OCI-LY1 (cell line): ENCODE measurements at regions not wholly inside any gene's neighbourhood (a gene's known extent, or its start where the extent isn't known, plus 50 kb on each side); places are given as distances from the start of the nearest gene placed in this dataset.

Experiments
- H2AFZ ChIP-seq: fragments of 200-600 bp; sonication (generic), shearing (Covaris generic); 2 replicates; pipeline ENCODE4 v1.6.0; 2014; ENCODE audit warnings: antibody characterized with exemption, mild to moderate bottlenecking, low read length
- H3F3A ChIP-seq: fragments of 200-600 bp; sonication (generic), shearing (Covaris generic); 2 replicates; pipeline ENCODE4 v1.6.0; 2014; ENCODE audit warnings: mild to moderate bottlenecking, antibody characterized with exemption, low read length, moderate library complexity; ENCODE audit not compliant: insufficient read depth
- H3K27ac ChIP-seq: fragments of 200-600 bp; sonication (generic); 2 replicates; pipeline ENCODE4 v1.5.1; 2014; ENCODE audit warnings: low read length, mixed run types, mild to moderate bottlenecking, low read depth; ENCODE audit not compliant: poor library complexity, severe bottlenecking
- H3K27me3 ChIP-seq: fragments of 200-600 bp; sonication (generic); 2 replicates; pipeline ENCODE4 v1.6.0; 2014; ENCODE audit warnings: antibody characterized with exemption, mild to moderate bottlenecking, low read length, moderate library complexity; ENCODE audit not compliant: insufficient read depth
- H3K36me3 ChIP-seq: fragments of 200-600 bp; sonication (generic); 2 replicates; pipeline ENCODE4 v1.6.1; 2014; ENCODE audit warnings: mild to moderate bottlenecking, antibody characterized with exemption, low read length, moderate library complexity, mixed read lengths; ENCODE audit not compliant: insufficient read depth
- H3K4me1 ChIP-seq: fragments of 200-600 bp; sonication (generic); 2 replicates; pipeline ENCODE4 v1.5.1; 2014; ENCODE audit warnings: mild to moderate bottlenecking, low read length, moderate library complexity; ENCODE audit not compliant: insufficient read depth, severe bottlenecking
- H3K4me2 ChIP-seq: fragments of 200-600 bp; sonication (generic), shearing (Covaris generic); 2 replicates; pipeline ENCODE4 v1.6.1; 2014; ENCODE audit warnings: low read length
- H3K4me3 ChIP-seq: fragments of 200-600 bp; sonication (generic); 2 replicates; pipeline ENCODE4 v1.5.1; 2014; ENCODE audit warnings: low read length, low read depth, mild to moderate bottlenecking, mixed read lengths; ENCODE audit not compliant: poor library complexity, severe bottlenecking
- H3K79me2 ChIP-seq: fragments of 200-600 bp; shearing (Covaris generic); 2 replicates; pipeline ENCODE4 v1.6.1; 2016; ENCODE audit warnings: mixed run types, low read length, mixed read lengths; ENCODE audit not compliant: insufficient read depth
- H3K9ac ChIP-seq: fragments of 200-600 bp; sonication (generic), shearing (Covaris generic); 2 replicates; pipeline ENCODE4 v1.6.1; 2014; ENCODE audit warnings: mild to moderate bottlenecking, low read length, mixed read lengths
- H3K9me2 ChIP-seq: fragments of 200-600 bp; sonication (generic), shearing (Covaris generic); 2 replicates; pipeline ENCODE4 v1.6.1; 2014; ENCODE audit warnings: low read depth, mild to moderate bottlenecking, low read length, mixed read lengths
- H3K9me3 ChIP-seq: fragments of 200-600 bp; shearing (Covaris generic); 2 replicates; pipeline ENCODE4 v1.6.1; 2014; ENCODE audit warnings: low read length, mixed read lengths
- H4K20me1 ChIP-seq: fragments of 200-600 bp; sonication (generic), shearing (Covaris generic); 2 replicates; pipeline ENCODE4 v1.6.0; 2016; ENCODE audit warnings: mild to moderate bottlenecking, low read length; ENCODE audit not compliant: insufficient read depth
- EZH2 ChIP-seq: fragments of 200-600 bp; sonication (generic), shearing (Covaris generic); IDR thresholded peaks from 2 replicates; pipeline ENCODE4 v1.8.0; 2017; ENCODE audit warnings: borderline replicate concordance, mixed run types, mild to moderate bottlenecking, antibody characterized with exemption, low read length, moderate library complexity, mixed read lengths
- TF ChIP-seq, protein P1 (sequence below): fragments of 200-600 bp; sonication (generic), shearing (Covaris generic); IDR thresholded peaks from 2 replicates; pipeline ENCODE4 v1.5.1; 2017; ENCODE audit warnings: mild to moderate bottlenecking, antibody characterized with exemption, low read length, moderate library complexity, mixed read lengths

DNA sequence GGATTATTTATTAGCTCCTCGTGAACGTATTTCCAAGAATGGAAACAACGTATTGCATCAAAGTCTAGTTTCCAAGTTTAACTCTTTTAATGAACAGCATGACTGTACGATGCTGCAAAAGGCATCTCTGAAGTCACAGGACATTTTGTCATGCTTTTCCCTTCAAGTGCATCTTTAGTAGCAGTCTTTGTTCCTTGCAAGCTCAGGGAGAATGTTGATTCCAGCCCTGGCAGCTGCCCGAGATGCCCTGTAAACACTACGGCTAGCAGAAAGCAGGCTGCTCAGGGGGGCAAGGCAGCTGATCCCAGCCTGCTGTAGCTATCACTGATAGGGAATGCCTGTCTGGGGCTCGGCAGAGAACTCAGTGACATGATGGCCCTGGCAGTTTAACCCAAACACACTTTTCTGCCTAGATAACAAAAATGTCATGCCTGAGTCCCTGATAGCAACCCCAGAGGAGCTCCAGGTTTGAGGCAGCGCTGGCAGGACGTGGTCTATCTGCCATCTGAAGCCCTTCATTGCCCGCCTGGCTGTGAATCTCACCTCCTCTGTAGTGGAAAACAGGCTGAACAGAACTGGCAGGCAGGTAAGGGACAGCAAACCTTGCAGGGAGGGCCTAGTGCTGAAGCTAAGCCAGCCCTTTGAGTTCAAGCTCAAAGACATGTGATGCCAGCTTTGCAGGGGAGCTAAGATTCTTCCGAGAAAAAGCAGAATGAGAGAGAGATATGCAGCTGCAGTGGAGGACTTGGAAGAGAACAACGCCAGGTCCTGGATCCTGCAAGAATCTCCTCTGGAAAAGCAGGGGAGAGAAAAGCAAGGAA, 264.6 kb downstream of the SNX10 start:
- H3F3A ChIP-seq = no peaks in the 10 kb centered on the region
- H3K36me3 ChIP-seq = no peaks in the 10 kb centered on the region
- H3K4me1 ChIP-seq = no peaks in the 10 kb centered on the region
- no peak overlapping the region for H3K9ac ChIP-seq
- H3K9me2 ChIP-seq = no peaks in the 10 kb centered on the region
- no peak overlapping the region for H2AFZ ChIP-seq
- H3K9me3 ChIP-seq = no peaks in the 10 kb centered on the region
- no peaks in the 10 kb centered on the region for H3K79me2 ChIP-seq
- H3K4me2 ChIP-seq = no peak overlapping the region
- TF ChIP-seq EZH2 = no peak
- TF ChIP-seq, protein P1, sequence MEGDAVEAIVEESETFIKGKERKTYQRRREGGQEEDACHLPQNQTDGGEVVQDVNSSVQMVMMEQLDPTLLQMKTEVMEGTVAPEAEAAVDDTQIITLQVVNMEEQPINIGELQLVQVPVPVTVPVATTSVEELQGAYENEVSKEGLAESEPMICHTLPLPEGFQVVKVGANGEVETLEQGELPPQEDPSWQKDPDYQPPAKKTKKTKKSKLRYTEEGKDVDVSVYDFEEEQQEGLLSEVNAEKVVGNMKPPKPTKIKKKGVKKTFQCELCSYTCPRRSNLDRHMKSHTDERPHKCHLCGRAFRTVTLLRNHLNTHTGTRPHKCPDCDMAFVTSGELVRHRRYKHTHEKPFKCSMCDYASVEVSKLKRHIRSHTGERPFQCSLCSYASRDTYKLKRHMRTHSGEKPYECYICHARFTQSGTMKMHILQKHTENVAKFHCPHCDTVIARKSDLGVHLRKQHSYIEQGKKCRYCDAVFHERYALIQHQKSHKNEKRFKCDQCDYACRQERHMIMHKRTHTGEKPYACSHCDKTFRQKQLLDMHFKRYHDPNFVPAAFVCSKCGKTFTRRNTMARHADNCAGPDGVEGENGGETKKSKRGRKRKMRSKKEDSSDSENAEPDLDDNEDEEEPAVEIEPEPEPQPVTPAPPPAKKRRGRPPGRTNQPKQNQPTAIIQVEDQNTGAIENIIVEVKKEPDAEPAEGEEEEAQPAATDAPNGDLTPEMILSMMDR = no peak
- no peaks in the 10 kb centered on the region for H4K20me1 ChIP-seq
- no peaks in the 10 kb centered on the region for H3K27me3 ChIP-seq
- H3K27ac ChIP-seq = no peak overlapping the region
- H3K4me3 ChIP-seq = no peak overlapping the region

- H2AFZ ChIP-seq = no peak overlapping the region
These were observed 269.0 kb downstream of the SNX10 start for GRCh38 chr7:26560526-26561256.

GRCh38 chr7:26562841-26563240, 271.2 kb downstream of the SNX10 start:
- H3K79me2 ChIP-seq = no peaks in the 10 kb centered on the region
- H3K4me3 ChIP-seq = no peak overlapping the region
- H3K27ac ChIP-seq = no peak overlapping the region
- no peaks in the 10 kb centered on the region for H3K4me1 ChIP-seq
- TF ChIP-seq, protein P1 = peak; percentile 16; the same call in 1 of the 2 replicates
- no peak for TF ChIP-seq EZH2
- no peaks in the 10 kb centered on the region for H3F3A ChIP-seq
- H3K9ac ChIP-seq = no peak overlapping the region
- H3K9me3 ChIP-seq = no peaks in the 10 kb centered on the region
- H4K20me1 ChIP-seq = no peaks in the 10 kb centered on the region
- no peak overlapping the region for H3K4me2 ChIP-seq
- no peaks in the 10 kb centered on the region; the same call in 1 of the 2 replicates for H3K27me3 ChIP-seq
- no peaks in the 10 kb centered on the region for H3K36me3 ChIP-seq
- H3K9me2 ChIP-seq = no peaks in the 10 kb centered on the region
- no peak overlapping the region for H2AFZ ChIP-seq

More at GRCh38 chr7:26560526-26561256, 269.0 kb downstream of the SNX10 start:
- TF ChIP-seq, protein P1 = no peak
- no peak for TF ChIP-seq EZH2
- no peaks in the 10 kb centered on the region for H3K27me3 ChIP-seq
- H3K27ac ChIP-seq = no peak overlapping the region
- H3K79me2 ChIP-seq = no peaks in the 10 kb centered on the region
- H3K9me3 ChIP-seq = no peaks in the 10 kb centered on the region
- H3K4me3 ChIP-seq = no peak overlapping the region
- H3K9me2 ChIP-seq = no peaks in the 10 kb centered on the region
- no peak overlapping the region for H3K4me2 ChIP-seq
- H3K36me3 ChIP-seq = no peaks in the 10 kb centered on the region
- no peaks in the 10 kb centered on the region for H4K20me1 ChIP-seq
- H3K4me1 ChIP-seq = no peaks in the 10 kb centered on the region
- no peak overlapping the region for H3K9ac ChIP-seq
- no peaks in the 10 kb centered on the region for H3F3A ChIP-seq
